HFFc6 (cell line): ENCODE measurements at regions not wholly inside any gene's neighbourhood (a gene's known extent, or its start where the extent isn't known, plus 50 kb on each side); places are given as distances from the start of the nearest gene placed in this dataset.
"Not testable (repeated sequence)": the region's sequence is repeated elsewhere in the genome, so short reads cannot be mapped to it uniquely, and the experiment has no call there.

Source experiments
- DNase-seq: peaks from one replicate; pipeline ENCODE4 v3.0.0-alpha.2; 2018
- H3K27ac Mint-ChIP-seq: 2 replicates; pipeline ENCODE4 v1.8.0; 2020; ENCODE audit warnings: mild to moderate bottlenecking, mixed read lengths
- H3K27me3 Mint-ChIP-seq: 2 replicates; pipeline ENCODE4 v1.8.0; 2021; ENCODE audit warnings: mild to moderate bottlenecking, moderate library complexity, mixed read lengths; ENCODE audit not compliant: insufficient read depth
- H3K36me3 Mint-ChIP-seq: 2 replicates; pipeline ENCODE4 v1.8.0; 2021; ENCODE audit warnings: low read depth, mixed read lengths
- H3K4me1 Mint-ChIP-seq: 2 replicates; pipeline ENCODE4 v1.8.0; 2020; ENCODE audit warnings: low read depth, mixed read lengths
- H3K4me3 Mint-ChIP-seq: 2 replicates; pipeline ENCODE4 v1.8.0; 2020; ENCODE audit warnings: mild to moderate bottlenecking, moderate library complexity, mixed read lengths
- H3K9me3 Mint-ChIP-seq: 2 replicates; pipeline ENCODE4 v1.8.0; 2020; ENCODE audit warnings: mild to moderate bottlenecking, mixed read lengths
- CTCF ChIP-seq: fragments of 200-600 bp; sonication (generic); IDR thresholded peaks from 2 replicates; pipeline ENCODE4 v1.5.0; 2021; ENCODE audit warnings: antibody characterized with exemption, mild to moderate bottlenecking

- Mint-ChIP-seq H3K4me1 (peaks cover 12% of the 10 kb centered on the region; the same call in 1 of the 2 replicates), H3K4me3 (no peak overlapping the region), H3K36me3 (peaks cover 10% of the 10 kb centered on the region; the same call in 1 of the 2 replicates), H3K9me3 (peaks cover 5% of the 10 kb centered on the region; the same call in 1 of the 2 replicates), H3K27ac (no peak overlapping the region), H3K27me3 (no peaks in the 10 kb centered on the region)
- DNase-seq = no peak
- no peak for TF ChIP-seq CTCF
Observed at GRCh38 chr21:28581976-28582375, 410.7 kb downstream of the LTN1 start.

GRCh38 chr21:28581311-28581731, 411.4 kb downstream of the LTN1 start:
- not testable (repeated sequence) for H3K4me3 Mint-ChIP-seq, DNase-seq, H3K27ac Mint-ChIP-seq, H3K27me3 Mint-ChIP-seq, H3K4me1 Mint-ChIP-seq, H3K9me3 Mint-ChIP-seq
- H3K36me3 Mint-ChIP-seq = peaks cover 10% of the 10 kb centered on the region; the same call in 1 of the 2 replicates

- Mint-ChIP-seq H3K4me1 (peaks cover 6% of the 10 kb centered on the region; the same call in 1 of the 2 replicates), H3K36me3 (peaks cover 14% of the 10 kb centered on the region), H3K27me3 (no peaks in the 10 kb centered on the region; the same call in 1 of the 2 replicates), H3K27ac (no peak overlapping the region), H3K9me3 (peaks cover 4% of the 10 kb centered on the region; the same call in 1 of the 2 replicates), H3K4me3 (no peak overlapping the region)
- TF ChIP-seq CTCF = no peak
- DNase-seq = no peak
Observed at GRCh38 chr21:28580585-28580984, 412.1 kb downstream of the LTN1 start.

GRCh38 chr21:28579986-28580550, 412.6 kb downstream of the LTN1 start:
- Mint-ChIP-seq H3K9me3 (no peaks in the 10 kb centered on the region), H3K4me1 (peaks cover 6% of the 10 kb centered on the region; the same call in 1 of the 2 replicates), H3K36me3 (peaks cover 16% of the 10 kb centered on the region), H3K4me3 (no peak overlapping the region), H3K27me3 (no peaks in the 10 kb centered on the region; the same call in 1 of the 2 replicates), H3K27ac (no peak overlapping the region)
- no peak for TF ChIP-seq CTCF
- no peak for DNase-seq

DNA sequence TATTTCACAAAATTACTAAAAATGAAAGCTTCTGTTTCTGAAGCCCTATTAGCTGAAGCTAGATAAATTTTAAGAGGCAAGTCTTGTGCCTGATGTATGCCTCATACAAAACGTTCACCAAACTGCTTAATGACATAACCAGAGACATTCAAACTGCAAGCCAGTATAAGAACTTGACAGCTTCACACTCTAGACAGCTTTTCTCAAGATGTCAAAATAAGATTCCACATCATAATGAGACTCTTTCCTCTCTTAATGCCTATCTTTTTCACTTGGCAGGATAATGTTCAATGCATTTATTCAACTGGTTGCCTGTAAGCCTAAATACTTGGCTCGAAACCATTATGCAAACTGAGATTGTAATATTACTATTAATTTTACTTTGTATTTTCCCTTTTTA, 424.0 kb downstream of the LTN1 start:
- peaks cover 12% of the 10 kb centered on the region; the same call in 1 of the 2 replicates for H3K36me3 Mint-ChIP-seq
- no peak overlapping the region for H3K4me3 Mint-ChIP-seq
- DNase-seq = no peak
- TF ChIP-seq CTCF = no peak
- no peak overlapping the region for H3K27ac Mint-ChIP-seq
- peaks cover 6% of the 10 kb centered on the region; the same call in 1 of the 2 replicates for H3K4me1 Mint-ChIP-seq
- no peaks in the 10 kb centered on the region for H3K27me3 Mint-ChIP-seq
- H3K9me3 Mint-ChIP-seq = peaks cover 5% of the 10 kb centered on the region

GRCh38 chr21:28563933-28564332, 428.7 kb downstream of the LTN1 start:
- H3K27me3 Mint-ChIP-seq, H3K27ac Mint-ChIP-seq, H3K4me1 Mint-ChIP-seq, DNase-seq, H3K4me3 Mint-ChIP-seq: not testable (repeated sequence)
- peaks cover 25% of the 10 kb centered on the region for H3K9me3 Mint-ChIP-seq
- H3K36me3 Mint-ChIP-seq = peaks cover 31% of the 10 kb centered on the region
